GM18867 (cell line): ENCODE measurements at regions not wholly inside any gene's neighbourhood (a gene's known extent, or its start where the extent isn't known, plus 50 kb on each side); places are given as distances from the start of the nearest gene placed in this dataset.
A peak's percentile ranks its signal among the peaks of the same experiment; 100 is the strongest.

ENCODE experiments used
- ATAC-seq: cut with Tn5 transposase; IDR thresholded peaks from one replicate; pipeline ENCODE4 v1.9.1; 2021; ENCODE audit warnings: mild to moderate bottlenecking, moderate library complexity; ENCODE audit not compliant: unreplicated experiment

- ATAC-seq, result no peak
Measured at GRCh38 chr13:47190696-47191305, 293.9 kb upstream of the HTR2A start.

- ATAC-seq, result no peak
Measured at GRCh38 chr13:47188802-47189201, 291.9 kb upstream of the HTR2A start.

- no peak for ATAC-seq
Measured at GRCh38 chr13:47186471-47186870, 289.6 kb upstream of the HTR2A start.

DNA sequence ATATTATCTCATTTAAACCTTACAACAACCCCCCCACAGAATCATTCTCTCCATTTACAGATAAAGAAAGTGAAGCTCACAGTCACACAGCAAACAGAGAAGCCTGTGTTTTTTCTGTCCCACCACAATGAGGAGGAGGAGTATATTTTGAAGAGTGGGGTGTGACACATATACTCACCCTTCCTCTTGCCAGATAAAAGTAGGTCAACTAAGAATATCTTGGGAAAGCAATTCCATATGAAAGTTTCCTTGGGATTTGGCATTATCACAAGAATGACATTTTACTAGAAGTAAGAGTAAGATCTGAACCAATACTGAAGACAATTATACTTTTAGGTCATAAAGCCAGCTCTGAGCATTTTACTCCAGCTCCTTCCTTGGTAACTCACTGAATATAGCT lies 287.5 kb upstream of the HTR2A start:
- no peak for ATAC-seq

GRCh38 chr13:47179321-47179720 lies 282.5 kb upstream of the HTR2A start:
- ATAC-seq, result no peak

DNA sequence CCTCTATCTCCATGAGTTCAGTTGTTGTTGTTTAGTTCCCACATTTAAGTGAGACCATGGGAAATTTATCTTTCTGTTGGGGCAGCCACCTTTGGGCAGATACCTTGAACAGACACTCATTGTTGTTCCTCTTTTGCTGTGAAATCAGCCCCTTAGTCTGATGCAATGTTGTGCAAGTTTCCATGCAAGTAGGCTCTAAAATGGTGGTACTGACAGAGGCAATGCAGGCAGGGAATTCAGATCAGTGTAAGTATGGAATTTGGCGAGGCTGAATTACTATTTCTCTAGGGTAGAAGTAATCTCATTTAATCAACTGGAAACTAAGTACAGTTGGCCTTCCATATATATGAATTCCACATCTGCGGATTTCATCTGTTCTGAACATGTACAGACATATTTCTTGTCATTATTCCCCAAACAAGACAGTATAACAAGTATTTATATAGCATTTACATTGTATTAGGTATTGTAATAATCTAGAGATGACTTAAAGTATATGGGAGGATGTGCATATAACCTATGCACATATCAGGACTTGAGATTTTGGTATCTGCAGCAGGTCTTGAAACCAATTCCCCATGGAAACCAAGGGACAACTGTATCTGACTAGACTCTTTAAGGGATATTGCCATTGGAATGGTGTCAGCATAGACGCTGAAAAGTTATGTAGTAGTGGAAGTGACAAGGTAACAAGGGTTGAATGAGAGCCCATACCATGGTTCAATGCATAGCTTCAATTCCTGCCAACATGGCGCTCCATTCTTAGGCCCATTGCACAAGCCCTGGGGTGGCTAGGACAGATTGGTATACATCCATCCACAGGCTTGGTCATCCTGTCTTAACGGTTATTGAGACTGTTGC lies 281.5 kb upstream of the HTR2A start:
- no peak for ATAC-seq

GRCh38 chr13:47175172-47175866 lies 278.5 kb upstream of the HTR2A start:
- no peak for ATAC-seq

DNA sequence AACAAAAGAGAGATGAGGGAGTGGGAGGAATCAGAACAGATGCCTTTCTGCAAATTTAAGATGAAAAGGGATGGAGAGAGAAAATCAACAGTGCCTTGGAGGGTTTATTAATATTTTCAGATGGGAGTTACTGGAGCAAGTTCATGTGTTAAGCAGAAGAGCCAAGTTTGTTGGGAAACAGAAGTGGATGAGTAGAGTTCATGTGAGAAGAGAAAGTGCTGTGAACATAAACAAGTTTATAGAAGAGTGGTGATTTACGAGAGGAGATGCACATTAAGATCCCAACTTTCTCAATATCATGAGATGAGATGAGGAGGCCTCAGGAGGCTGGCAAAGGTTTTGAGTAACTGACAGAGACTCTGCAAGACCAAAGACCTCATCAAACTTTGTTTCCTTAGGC lies 274.1 kb upstream of the HTR2A start:
- ATAC-seq, result no peak

GRCh38 chr13:47168618-47169017 lies 271.8 kb upstream of the HTR2A start:
- ATAC-seq, result no peak

GRCh38 chr13:47168066-47168465 lies 271.2 kb upstream of the HTR2A start:
- no peak for ATAC-seq

GRCh38 chr13:47166336-47166735 lies 269.5 kb upstream of the HTR2A start:
- ATAC-seq, result no peak

GRCh38 chr13:47159853-47160550 lies 263.1 kb upstream of the HTR2A start:
- no peak for ATAC-seq

GRCh38 chr13:47158593-47158992 lies 261.7 kb upstream of the HTR2A start:
- ATAC-seq, result no peak

GRCh38 chr13:47148543-47148942 lies 251.7 kb upstream of the HTR2A start:
- no peak for ATAC-seq

DNA sequence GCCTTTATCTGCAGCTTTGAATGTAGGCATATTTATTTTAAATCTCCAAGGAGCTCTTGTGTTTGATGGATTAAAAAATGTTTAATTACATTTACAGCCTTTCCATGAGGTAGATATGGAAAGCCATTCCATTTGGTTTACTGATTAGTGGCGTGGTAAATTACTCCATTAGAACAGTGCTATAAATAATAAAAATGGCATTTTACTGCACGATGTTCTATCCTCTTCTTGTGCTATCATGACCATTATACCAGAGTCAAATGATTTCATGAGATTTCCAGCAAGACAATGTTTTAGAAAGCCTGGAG lies 250.9 kb upstream of the HTR2A start:
- ATAC-seq, result no peak

DNA sequence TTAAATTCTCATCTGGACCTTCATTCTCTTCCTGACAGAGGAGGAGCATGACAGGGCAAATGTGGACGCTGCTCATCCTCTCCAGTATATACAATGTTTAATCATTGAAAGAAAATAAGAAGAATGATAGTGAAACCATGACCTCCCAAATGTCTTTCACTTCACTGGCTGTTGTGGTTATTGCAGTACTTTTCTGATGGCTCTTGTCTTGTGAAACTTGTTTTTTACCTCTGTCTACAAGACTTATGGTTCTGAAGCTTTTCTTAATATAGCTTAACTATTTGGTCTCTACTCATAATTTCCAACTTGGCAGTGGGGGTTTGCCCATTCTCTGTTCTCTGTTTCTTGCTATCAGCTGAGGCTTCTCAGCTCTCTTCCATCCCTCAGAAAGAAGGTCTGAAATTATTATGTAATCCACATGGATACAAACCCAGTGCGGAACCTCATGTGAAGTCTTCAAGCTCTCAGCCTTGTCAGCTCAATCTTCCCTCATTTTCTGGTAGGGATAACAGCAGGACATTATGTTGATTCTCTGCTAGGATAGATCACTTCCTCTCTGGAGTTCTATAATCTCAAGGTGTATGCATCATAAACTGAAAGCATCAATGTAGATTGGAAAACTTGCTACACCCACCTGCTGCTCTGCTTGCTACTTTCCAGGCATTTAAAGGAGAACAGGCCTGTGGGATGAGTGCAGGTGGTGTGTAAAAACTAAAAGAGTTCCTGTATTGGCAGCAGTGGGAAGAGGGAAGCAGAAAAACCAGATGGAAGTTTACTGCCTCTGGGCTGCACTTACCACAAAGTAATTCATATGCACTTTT lies 250.3 kb upstream of the HTR2A start:
- ATAC-seq, result peak; percentile 87

DNA sequence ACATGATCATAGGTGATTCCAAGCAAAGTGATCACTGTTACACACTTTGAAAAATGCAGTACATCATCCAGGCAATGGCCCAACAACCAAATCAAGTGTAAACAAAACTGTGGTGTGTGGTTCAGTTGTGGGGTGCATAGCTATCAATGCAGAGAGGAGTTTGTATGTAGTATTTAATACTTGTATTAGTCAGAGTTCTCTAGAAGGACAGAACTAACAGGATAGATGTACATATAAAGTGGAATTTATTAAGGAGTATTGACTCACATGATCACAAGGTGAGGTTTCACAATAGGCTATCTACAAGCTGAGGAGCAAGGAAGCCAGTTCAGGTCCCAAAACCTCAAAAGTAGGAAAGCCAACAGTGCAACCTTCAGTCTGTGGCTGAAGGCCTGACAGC lies 249.3 kb upstream of the HTR2A start:
- ATAC-seq, result no peak

DNA sequence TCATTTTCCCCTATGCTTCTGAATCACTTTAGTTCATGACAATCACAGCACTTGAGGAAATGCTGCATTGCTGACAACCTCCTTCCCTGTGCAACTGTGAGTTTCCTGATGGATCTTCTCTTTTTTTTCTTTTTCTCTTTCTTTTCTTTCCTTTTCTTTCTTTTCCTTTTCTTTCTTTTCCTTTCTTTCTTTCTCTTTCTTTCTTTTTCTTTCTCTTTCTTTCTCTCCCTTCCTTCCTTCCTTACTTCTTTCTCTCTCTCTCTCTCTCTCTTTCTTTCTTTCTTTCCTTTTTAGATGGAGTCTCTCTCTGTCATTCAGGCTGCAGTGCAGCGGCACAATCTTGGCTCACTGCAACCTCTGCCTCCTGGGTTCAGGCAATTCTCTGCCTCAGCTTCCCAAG lies 247.9 kb upstream of the HTR2A start:
- ATAC-seq, result no peak

DNA sequence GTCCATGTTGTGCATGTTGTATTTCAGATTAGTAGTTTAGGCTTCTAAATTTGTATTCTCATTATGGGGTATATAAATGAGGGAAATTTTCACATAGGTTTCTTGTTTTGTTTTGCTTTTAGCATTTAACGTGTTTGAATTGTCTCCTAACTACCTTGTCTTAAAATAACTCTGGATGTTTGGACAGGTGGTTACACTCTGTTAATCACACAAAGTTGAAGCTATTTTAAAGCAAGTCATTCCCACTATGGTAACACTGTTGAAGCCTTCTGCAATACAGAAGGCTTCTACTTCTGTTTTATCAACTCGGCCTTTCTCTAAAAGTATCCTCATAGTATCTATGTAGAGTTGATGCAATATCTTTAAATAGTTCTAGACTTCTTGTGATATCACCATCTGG lies 245.3 kb upstream of the HTR2A start:
- no peak for ATAC-seq

DNA sequence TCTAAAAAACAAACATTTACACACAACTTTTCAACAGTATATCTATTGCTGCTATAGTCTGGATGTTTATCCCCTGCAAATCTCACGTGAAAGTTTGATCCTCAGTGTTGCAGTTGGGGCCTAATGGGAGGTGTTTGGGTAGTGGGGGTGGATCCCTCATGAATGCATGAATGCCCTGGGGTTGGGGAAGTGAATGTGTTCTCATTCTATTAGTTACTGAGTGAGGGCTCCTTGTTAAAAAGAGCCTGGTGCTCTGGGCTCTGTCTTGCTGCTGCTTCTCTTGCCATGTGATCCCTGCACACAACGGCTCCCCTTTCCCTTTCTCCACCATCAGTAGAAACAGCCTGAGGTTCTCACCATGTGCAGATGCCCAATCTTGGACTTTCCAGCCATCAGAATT lies 242.7 kb upstream of the HTR2A start:
- no peak for ATAC-seq

- no peak for ATAC-seq
Measured at GRCh38 chr13:47136504-47136941, 239.7 kb upstream of the HTR2A start.
